ENCODE measurements at regions not wholly inside any gene's neighbourhood (a gene's known extent, or its start where the extent isn't known, plus 50 kb on each side); places are given as distances from the start of the nearest gene placed in this dataset.
"Not testable (repeated sequence)": the region's sequence is repeated elsewhere in the genome, so short reads cannot be mapped to it uniquely, and the experiment has no call there.

DNA sequence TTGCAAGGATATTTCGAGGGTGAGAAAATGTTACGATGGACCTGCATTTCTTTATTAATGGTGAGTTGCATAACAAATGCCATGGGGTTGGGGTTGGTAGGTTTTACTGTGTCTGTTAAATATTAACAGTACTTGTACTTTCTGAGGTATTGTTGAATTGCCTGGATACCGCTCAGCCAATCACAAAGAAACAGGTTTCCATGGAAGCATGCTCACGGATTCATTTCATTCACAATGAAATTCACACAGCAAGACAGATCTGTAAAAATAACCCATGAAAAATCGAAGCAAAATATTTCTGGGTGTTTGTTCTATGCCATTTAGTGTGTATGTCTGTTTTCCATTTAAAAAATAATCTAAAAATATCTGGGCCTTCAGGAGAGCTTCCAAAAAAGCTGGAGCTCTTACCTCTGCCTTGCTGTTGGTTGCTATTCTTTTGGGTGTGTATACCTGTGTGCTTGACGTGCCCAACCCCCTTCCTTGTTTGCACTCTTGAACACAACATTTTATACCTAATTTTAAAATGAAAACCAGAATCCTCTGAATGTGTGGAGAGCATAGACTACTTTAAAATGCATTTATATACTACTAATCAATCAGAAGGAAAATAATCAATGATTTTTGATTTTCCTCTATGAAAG is 479.8 kb upstream of the TBL1XR1 start:
- DNase-seq (ENCODE audit: low read depth), result no peak

DNA sequence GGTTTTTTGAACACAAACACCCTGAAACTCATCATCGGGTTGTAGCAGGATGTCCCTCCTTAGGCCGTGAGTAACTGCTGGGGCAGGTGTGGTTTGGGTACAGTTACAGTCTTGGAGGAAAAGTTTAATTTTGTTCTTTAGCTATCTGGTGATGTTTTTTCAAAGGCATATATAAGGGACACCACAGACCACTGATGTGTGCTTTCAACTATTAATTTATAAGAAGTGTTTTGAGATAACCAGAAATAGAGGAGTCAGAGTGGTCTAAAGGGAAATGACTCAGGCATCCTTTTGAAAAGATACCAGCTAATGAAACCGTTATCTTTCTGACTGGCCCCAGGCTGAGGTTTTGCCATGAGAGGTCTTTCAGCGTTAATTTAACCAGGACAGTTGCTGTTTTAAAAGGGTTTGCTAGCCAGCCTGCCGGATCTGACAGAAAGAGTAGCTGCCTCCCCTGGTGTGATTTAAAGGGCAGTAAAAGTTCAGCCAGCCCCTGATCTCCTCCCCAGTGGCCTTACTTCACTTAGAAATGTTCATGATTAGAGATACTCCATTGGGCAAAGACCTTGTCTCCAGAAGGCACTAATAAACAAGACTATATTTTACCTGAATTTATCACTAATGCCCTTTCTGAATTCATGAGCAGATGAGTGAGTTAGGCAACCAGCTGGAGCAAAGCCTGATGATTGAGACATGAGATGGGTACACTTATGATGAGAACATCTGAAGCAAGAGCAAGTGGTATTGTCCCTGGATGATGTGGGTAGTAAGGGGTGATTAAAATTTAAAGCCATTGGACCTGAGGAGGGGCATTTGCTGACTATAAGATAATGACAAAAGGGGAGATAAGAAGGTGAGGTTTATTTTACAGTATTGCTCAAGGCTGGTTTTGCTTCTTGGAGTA is 482.5 kb upstream of the TBL1XR1 start:
- DNase-seq (ENCODE audit: low read depth), result peak; percentile 5

DNA sequence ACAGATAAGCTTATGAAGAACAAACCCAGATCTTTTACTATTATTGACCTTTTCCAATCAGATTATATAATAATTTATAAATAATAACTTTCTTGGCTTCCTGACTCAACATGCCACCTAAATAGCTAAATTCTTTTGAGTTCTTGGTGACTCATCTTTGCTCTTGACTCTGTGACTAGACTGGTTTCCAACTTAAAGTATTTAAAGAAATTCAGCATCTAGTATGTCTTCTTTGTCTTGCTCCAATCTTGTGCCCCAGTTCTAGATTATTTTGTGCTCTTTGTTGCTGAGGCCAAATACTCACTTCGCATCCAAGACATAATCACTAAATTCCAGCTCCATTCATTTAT is 483.2 kb upstream of the TBL1XR1 start:
- no peak for DNase-seq (ENCODE audit: low read depth)

DNA sequence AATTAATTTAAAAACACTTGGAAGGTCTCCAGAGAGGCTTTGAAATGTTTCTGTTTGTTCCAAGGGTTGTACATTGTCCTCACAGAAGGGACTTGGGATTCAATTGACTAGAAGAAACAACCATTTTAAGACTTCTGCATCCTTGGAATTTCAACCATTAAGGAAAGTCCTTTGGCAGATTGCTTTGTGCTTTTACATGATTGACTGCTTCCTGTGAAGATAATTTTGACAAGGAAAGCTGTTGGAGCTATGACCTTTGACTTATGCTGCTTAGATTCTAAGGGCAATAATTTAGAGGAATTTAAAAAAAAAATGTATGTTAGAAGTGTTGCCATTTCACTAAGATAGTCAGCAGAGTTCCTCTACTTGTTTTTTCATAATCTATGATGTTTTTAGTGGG is 483.9 kb upstream of the TBL1XR1 start:
- no peak for DNase-seq (ENCODE audit: low read depth)

DNA sequence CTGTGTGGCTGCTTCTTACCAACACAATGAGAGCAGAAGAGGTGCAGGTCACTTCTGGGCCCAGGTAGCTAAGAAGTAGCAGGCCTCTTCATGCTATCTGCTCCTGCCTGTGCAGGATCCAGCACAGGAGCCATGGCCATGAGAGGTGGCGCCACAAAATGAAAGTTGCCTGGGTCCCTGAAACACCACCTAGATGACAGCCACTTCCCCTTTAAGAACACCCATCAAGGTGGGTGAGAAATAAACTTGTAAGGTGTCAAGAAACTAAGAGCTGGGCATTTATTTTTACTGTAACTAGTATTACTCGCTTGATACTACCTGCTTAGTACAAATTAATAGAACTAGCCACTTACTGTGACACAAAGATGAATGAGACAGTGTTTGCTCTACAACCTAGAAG is 484.6 kb upstream of the TBL1XR1 start:
- no peak for DNase-seq (ENCODE audit: low read depth)

DNA sequence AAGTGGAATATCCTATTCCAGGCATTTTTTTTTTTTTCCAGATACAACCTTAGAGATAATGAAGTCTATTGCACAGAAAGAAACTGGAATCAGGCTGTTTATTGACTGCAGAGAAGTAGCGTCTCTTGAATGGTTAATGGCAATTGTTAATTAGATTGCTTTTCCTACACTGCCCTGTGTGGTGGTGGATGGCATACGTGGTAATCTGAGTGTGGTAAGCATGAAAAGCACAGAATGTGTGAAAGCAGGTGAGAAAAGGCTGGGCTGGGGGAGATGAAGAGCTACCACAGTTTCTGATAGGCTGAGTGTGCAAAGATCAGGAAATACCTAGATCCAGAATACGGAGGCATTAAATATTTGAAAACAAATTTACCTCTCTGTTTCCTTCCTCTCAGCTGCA is 486.3 kb upstream of the TBL1XR1 start:
- DNase-seq (ENCODE audit: low read depth), result no peak

DNA sequence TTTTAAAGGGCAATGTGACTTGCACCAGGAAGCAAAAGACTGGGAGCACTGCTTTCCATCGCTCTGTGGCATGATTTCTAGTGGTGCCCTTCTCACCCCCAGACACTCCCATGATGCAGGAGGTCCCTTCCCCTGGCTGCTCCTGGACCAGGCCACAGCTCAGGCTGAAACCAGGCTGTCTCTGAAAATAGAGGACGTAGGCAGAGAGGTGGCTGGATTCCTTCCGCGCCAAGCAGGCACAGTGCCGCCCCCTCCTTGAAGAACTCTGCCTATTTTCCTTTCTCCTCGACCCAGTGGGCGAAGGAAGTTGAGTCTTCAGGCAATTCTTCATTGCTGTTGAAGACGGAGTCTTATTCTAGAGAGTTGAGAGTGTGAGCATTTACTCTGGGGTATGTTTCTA is 489.4 kb upstream of the TBL1XR1 start:
- no peak for DNase-seq (ENCODE audit: low read depth)

DNA sequence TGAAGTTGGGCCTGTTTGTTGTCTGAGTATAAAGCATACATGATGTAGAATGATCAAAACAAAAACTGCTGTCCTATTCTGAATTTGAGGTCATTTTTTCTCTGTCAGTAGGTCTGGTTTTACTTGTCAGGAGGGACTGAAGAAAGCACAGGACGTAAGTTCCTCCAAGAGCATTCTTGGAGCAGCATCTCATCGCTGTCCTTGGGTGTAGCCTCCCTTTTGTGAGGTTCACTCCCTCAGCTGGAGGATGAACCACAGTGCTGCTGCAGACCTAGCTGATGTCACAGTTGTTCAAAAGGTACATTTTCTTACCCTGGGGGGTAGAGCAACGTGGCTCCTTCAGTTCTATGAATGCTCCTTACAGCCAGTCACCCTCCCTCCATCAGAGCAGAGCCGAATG is 490.0 kb upstream of the TBL1XR1 start:
- DNase-seq (ENCODE audit: low read depth), result no peak

DNA sequence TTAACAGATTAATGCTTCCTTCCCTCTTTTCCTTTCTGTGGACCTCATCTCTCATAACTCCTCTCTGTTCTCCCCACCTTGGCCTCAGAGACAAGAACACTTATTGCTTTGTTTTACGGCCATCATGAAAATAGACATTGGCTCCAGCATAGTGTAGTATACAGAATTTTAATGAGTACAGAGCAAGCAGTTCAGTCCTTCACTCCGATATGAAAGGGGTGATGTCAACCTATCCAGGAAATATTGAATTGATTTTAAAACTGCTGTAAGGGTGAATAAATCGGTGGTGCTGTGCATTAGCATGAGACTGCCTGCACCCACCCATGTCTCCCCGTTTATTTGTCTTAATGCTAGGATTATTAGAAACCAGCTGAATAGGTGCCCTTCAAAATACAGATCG is 490.9 kb upstream of the TBL1XR1 start:
- no peak for DNase-seq (ENCODE audit: low read depth)

DNA sequence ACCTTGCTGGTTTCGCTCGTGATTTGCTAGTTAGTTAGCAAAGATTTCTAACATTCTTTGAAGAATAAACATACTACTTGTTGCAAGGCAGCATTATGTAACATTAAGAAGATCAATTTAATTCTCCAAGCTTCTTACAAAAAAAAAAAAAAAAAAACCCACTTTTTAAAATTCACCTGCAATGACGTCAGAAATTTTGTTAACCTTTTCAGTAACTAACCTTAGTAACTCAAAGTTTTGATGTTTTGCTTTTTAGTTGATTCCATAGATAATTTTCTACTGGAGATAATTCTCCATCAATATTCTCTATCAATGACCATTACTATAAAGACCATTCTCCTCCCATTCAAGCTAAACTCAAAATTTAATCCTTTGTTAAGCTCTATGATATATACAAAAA is 491.8 kb upstream of the TBL1XR1 start:
- DNase-seq (ENCODE audit: low read depth), result no peak

DNA sequence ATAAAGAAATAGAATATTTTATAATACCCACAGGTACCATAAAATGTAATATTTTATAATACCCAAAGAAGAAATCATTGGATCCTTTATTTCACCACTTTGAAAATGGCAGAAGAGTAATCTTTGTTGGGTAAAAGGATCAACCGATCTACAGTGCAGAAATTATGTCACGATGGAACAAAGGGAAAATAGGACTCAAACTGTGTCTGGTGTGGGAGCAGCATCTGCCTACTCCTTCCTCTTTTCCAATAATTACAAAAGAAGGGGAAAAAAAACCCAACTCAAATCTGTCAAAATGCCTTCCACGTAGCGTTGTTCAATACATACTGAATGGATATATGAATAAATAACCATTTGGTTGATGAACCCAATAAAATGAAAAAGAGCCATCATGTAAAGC is 492.6 kb upstream of the TBL1XR1 start:
- no peak for DNase-seq (ENCODE audit: low read depth)

DNA sequence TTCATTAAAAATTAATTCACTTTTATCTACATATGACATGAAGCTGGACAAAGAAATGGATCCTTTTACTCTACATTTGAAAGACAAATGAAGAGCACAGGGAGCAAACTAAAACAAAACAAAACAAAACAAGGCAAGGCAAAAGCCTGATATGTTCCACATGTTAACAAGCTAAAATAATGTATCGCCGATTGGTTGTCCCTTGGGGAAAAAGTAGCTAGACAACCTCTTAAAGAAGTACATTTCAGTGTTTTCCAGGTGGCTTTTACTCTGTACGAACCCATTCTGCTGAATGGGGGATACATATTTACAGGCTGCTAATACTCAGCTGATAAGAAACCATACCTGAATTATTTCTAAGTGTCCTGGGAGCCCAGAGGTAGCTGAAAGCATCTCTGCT is 493.0 kb upstream of the TBL1XR1 start:
- DNase-seq (ENCODE audit: low read depth), result no peak

DNA sequence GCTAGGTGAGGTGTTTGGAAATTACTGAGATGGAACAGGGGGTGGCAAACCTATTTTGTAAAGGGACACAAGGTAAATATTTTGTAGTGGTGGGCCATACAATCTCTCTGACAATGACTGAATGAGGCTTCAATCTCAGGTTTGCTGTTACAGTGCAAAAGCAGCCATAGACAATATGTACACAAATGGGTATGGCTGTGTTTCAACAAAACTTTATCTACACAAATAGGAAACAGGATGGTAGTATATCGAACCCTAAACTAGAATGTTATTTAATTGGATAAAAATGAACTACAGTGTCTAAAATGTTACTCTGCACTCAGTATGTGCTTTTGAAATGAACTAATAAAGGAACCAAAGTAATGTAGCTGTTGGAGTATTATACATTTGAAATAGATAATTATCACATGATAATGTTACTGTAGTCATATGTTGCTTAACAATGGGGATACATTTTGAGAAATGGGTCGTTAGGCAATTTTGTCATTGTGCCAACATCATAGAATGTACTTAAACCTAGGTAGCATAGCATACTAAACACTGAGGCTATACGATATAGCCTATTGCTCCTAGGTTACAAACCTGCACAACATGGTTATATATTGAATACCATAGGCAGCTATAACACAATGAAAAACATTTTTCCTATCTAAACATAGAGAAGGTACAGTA is 495.2 kb upstream of the TBL1XR1 start:
- no peak for DNase-seq (ENCODE audit: low read depth)

DNA sequence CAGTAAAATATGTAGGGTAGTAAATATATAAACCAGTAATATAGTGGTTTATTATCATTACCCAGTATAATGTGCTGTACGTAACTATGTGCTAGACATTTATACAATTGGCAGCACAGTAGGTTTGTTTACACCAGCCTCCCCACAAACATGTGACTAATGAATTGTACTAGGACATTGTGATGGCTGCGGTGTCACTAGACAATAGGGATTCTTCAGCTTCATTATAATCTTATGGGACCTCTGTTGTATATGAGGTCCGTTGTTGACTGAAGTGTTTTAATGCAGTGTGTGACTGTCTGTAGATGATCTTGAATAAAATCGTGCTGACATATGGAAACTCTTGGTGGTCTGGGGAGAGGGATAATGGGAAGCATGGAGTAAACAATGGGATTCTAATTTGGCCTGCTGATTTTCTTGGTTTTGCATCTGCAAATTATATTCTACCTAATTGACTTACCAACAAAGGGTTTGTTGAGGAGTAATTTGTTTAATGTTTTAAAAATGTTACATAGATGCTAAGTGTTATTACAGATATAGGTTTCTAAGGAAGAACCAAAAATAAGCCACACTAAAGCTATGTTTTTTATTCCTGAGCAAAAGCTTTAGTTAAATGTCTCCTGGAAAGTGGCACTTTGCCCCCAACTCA is 496.5 kb upstream of the TBL1XR1 start:
- DNase-seq (ENCODE audit: low read depth), result no peak

DNA sequence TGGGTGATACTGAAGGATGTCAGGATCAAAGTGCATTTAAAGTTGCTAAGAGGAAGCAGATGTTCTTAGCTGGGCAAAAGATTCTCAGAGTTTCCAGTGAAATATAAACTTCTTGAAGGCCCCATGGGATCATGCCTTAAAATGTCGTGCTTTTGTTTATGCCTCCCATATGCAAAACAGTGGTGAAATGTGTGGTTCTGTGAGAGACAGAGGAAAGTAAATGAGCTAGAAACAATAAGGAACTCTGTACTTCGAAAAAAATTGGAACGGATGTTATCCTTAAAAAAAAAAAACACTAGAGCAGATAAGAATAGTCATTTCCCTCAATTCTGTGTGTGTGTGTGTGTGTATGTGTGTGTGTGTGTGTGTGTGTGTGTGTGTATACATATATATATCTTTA is 497.0 kb upstream of the TBL1XR1 start:
- no peak for DNase-seq (ENCODE audit: low read depth)

DNA sequence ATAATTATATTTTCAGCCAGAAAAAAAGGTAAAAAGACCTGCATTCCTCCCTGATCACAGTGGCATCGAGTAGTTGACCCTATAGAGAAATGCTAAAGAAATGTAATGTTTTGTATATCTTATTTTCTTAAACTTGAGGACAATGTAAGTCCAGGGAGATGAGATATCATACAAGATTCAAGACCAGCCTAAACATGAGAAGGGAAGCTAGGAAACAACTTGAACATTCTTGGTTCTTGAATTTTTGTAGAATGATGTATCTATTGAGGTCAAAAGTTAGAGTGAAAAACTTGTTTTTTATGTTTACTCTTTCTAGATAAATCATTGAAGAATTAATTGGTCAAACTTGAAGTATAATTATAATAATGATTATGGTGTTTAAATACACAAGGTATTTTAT is 497.7 kb upstream of the TBL1XR1 start:
- DNase-seq (ENCODE audit: low read depth), result no peak

DNA sequence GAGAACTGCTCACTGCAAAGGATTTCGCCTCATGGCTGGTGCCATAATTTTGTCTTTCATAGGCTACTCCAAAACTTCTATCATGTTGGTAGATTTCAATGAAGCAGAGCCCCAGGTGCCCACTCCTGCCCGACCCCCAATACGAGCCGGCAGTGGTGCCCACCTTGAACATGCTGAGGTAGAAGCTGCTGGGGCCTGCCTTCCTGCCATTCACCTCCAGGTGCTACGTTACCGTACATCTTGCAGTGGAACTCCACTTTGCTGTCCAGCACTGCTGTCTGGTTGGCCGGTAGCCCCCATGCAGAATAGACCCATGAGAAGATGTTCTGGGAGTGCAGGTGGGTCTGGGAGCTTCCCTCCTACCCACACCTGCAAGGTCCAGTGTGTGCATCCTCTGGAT is 502.8 kb upstream of the TBL1XR1 start:
- DNase-seq (ENCODE audit: low read depth), result no peak

DNA sequence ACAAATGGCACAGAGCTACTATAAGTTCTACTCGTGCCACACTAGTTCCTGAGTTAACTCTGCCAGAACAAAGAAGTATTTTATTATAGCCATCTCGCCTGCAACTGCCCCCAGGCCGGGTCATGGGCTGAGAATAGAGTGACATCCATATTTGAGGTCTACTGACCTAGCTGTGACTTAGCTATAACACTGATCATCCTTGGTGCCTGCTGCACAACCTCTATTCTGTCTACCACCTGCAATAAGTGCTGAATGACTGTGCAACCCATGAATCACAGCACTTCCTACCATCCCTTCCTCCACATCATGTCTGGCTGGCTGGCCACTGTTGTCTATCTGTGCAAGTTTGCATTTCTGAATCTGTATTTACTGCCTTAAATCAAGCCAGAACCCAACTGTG is 506.5 kb upstream of the TBL1XR1 start:
- DNase-seq (ENCODE audit: low read depth), result no peak

DNA sequence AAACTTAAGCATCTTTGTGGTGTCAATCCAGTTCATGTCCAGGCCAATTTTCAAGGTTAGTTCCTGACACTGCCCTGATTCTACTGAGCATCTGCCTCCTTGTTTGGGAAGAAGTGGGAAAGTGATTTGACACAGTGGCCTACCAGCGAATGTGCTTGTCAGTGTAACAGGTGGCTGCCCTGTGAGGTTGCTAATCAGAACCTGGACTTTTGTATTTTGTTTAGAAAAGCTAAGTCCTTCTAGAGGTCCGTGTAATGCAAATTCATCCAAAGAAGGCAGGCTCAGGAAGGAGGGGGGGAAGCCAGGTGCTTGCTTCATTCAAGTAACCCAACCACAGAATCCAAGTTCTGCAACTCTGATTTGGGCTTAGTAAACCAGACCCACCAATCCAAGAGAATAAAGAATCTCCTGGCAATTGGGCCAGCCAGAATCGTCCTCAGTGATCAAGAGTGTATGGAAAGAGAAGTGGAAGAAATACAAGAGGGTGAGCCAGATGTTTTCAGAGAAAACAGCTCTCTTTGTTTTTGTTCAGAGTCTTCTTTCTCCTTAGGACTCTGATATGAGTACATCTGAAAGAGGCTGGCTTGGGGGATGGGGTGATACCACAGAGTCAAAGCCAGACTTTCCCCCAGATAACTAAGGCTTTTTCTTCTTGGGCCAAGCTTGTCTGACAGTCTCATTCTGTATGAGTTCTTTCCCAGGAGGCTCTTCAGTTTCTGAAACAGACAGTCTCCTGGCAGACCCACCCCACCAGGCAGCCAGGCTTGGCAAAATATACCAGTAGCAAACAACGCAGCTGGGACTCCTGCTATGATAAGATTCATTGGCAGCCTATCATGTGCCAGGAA is 508.9 kb upstream of the TBL1XR1 start:
- DNase-seq (ENCODE audit: low read depth), result no peak

DNA sequence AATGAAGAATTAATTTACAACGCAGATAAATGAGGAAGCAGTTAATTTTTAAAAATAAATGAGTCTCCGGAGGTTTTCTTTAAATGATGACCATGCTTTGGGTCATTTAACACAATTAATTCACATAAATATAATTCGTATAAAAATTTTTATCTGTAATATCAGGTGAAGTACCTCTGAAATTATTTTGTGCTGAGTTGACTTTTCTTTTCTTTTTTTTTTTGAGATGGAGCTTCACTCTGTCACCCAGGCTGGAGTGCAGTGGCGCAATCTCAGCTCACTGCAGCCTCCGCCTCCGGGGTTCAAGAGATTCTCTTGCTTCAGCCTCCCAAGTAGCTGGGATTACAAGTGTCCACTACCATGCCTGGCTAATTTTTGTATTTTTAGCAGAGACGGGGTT is 512.2 kb upstream of the TBL1XR1 start:
- not testable (repeated sequence) for DNase-seq (ENCODE audit: low read depth)

DNA sequence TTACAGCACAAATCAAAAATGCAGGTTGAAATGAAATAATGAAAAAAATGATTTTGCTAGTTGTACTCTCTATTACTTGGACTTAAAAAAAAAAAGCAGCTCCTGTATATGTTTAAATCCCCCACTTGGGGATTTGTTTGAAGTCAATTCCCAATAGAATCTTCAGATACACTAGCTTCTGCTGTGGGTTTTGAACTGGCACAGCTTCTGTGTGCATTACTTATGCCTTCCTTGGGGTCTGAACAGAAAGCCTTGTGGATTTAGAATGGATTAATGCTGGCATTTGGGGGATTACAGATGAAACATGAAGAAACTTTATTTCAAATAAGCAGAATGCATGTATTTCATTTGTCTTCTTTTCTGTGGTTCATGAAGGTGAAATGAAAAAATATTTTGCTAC is 513.2 kb upstream of the TBL1XR1 start:
- no peak for DNase-seq (ENCODE audit: low read depth)

DNA sequence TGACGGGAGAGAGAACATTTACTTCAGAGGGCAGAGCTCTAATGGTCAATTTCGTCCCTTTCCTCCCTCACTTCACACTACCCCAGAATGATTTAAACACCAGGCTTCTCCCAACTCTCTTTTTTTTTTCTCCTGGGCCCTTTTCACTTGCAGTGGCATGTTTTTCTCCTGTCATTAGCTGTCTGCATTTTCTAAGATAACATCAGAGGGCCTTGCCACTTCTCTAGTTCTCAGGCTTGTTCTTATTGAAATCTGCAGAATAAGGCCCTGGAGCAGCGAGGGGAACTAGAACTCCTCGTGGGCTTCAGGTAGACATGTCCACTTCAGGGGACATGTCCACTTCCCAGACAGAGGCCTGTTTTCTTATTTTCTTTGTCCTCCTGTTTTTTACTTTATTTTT is 514.4 kb upstream of the TBL1XR1 start:
- DNase-seq (ENCODE audit: low read depth), result no peak

All from activated T-cell treated with anti-CD3 and anti-CD28 coated beads for 24 hours (primary cell).